ELR (cell line): ENCODE measurements at regions not wholly inside any gene's neighbourhood (a gene's known extent, or its start where the extent isn't known, plus 50 kb on each side); places are given as distances from the start of the nearest gene placed in this dataset.

Experiments
- DNase-seq: peaks from one replicate; pipeline ENCODE4 v3.0.0-alpha.2; 2015; ENCODE audit warnings: low read depth

DNA sequence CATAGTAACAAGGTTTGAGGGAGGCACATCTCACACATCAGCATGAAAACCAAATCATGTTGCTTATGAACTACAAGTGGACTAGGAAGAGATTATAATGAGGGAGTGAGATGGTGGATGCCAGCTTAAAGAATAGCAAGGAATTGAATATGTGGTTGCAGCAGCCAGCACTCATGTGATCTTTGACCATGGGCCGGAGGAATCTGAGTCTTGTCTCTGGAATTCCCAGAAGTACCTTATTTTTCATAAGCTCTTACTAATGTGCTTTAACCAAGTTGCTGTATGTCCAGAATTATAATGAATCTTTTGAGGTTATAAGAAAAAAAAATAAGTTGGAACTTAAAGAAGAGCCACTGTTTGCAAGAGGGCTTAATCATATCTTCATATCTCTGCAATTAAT, 97.0 kb downstream of the DISP1 start:
- peak; percentile 33 for DNase-seq

DNA sequence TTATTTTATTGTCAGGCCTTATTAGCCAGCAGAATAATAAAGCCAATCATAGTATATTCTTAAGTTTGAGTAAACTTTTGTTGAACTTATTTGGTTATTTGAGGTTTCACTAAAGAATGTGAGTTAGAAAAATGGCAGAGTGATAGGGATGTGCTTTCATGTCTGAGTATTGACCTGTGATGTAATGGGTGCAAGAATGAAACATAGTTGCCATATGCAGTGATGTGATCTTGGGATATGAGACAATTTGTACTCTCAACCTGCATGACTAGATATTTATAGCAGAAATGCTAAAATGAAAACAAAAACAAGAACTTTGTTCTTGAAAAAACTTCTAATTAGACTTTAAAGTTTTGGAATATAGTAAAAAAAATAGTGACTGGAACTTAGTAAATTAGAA, 97.9 kb downstream of the DISP1 start:
- DNase-seq: no peak

DNA sequence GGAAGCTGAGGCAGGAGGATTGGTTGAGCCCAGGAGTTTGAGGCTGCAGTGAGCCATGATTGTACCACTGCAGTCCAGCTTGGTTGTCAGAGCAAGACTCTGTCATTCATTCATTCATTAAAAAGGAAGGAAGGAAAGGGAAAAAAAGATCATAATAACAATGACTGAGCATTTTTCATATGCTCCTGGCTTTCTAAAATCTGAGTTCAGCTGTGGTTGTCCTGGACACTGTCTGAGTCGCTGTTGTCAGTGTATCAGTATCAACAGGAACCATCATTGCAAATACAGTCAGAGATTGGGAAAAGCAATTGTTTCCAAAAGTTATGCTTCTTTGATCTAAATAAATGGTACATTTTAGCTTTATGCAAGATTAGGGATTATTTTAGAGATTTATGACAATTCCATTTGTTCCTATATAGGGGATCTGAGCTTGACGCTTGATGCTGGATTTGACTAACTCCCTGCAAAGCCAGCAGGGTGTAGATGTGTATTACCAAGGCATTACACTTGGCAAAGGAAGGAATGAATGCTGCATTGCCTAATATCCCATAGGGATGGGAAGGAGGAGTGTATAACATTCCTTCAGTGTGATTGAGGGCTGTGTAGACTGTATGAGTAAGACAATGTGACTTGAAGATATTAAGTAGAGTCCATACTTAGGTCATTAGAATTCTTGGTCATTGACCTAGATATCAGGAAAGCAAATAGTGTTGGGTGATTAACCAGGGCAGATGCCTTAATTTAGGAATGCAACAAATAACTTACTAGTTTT, 100.2 kb downstream of the DISP1 start:
- DNase-seq: peak; percentile 56

DNA sequence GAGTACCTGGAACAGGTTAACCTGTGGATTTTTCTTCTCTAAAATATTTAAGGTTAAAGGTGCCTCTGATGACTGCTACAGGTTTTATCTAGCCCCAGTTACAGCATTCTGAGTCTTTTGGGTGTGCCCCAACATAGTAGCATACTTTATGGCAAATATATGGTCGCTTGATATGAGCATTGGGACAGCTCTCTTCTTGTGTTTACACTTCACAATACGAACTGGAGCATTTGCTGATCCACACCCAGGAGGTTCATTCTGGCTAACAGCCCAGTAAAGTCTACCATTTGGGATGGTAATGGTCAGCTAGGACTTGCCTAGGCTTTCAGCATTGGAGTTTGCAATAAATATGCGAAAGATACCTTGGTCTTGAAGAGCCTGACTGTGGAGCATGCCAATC, 101.3 kb downstream of the DISP1 start:
- no peak for DNase-seq

DNA sequence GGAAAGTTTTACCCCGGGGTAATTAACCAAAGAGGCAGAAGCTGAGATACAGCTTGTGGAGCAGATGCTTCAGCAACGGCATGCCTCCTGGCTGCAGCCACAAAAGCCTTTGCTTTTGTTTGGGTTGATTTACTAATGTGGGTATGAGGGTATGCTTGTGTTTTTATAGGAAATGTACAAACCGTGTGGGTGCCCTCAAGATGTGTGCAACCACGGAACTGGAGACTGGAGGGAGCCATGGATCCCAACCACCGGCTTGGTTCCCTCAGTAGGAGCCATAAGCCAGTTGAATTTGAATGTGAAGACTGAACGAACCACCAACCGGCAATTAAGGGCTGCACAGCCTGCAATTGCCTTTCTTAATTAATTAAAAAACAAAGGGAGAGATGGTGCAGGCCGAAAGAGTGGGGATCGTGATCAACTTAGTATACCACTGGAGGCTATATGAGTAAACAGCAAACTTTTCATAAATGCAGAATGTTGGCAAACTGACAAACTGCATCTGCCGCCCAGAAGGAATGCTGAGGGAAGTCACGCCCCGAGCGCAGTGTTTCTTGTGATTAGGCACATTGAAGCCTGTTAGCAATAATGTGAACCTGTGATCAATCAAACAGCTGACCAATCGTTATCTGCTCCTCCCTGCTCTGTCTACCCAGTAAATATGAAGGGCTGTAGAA, 104.1 kb downstream of the DISP1 start:
- peak; percentile 42 for DNase-seq

DNA sequence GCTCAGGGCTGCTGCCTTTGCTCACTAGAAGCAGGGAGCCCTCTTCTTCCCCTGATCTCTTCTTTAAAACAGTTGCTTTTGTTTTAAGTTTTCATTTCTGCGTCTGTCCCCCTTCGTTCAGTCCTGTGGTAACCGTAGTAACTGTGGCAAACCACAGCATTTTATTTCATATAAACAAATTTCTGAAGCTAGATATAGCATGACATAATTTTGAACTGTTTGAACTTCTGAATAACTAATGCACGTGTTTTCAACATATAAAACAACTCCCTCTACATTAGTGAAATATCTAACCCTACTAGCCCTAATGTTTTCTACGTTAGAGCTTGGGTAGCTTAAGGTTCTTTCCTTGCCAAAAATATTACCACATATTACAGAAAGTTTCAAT, 104.6 kb downstream of the DISP1 start:
- DNase-seq: peak; percentile 26

DNA sequence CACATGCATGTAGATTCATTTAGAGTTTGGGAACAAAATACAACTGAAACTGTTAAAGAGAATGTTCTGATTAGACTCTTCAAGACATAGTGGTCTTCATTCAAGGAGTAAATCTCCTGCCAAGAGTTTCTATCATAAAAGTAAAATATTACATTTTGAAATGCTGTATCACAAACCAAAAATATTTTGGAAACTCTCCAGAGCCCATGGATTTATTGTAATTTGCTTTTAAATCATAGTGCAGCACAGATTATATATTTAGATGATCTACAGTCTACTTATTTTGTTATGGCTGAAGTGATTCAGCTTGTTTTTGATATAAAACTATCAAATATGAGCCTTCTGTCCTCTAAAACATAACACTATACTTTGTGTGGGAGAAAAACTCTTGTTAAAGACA, 105.3 kb downstream of the DISP1 start:
- DNase-seq: no peak

DNA sequence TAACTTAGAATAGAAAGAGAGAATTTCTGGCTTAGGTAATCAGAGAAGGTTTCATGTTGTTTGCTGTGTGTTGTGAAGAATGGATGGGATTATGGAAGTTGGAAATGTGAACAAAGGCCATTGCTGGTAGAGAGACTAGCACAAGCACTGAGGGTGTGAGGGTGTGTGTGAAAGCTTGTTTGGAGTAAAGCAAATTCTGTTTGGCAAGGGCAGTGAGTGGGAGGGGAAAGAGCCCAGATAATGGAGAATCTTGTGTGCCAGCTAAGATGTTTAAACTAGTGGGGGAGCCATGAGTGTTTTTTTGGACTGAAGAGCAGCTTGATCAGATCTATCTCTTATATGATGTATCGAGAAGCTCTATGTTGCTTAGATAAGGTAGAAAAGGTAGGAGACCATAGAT, 107.1 kb downstream of the DISP1 start:
- DNase-seq: no peak

DNA sequence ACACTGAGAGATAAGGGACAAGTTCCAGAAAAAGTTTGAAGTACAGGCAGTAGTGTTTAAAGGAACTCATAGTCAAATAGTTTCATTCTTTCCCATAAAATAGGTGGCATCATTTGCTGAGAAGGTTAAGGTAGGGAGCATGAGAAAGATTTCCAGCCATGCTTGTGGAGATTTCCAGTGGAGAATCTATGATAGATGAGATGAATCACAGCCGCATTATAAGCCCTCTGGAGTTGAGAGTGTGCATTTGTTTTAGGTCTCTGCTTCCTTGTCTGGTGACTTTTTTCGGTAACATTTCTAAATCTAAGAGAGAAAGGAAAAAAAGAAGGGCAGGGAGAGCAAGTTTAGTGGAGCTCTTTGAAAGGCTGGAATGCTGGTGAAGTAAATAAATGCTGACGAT, 108.7 kb downstream of the DISP1 start:
- no peak for DNase-seq

DNA sequence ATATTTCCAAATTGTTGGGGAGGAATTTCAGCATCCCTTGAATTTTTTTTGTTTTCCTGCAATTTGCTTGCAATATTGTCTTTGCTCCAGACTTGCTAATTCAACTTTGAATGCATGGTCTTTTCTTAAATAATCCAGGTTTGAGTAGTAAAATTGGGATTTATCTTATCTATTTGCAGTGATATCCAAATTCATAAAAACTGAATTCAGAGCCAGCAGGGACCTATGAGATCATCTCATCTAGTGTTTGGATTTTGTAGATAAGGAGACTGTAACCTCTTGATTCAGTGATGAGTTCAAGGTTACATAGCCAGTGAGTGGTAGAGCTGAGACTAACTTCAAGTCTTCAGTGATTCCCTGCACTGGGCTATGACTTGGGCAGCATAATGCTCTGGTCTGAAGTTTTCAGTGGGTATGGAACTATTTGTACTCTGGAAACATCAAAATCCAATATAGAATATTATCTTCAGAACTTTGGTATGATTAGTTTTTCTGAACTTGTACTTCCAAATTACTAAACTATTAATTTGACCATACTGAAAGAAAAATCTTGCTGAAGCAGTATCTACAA, 109.4 kb downstream of the DISP1 start:
- no peak for DNase-seq

DNA sequence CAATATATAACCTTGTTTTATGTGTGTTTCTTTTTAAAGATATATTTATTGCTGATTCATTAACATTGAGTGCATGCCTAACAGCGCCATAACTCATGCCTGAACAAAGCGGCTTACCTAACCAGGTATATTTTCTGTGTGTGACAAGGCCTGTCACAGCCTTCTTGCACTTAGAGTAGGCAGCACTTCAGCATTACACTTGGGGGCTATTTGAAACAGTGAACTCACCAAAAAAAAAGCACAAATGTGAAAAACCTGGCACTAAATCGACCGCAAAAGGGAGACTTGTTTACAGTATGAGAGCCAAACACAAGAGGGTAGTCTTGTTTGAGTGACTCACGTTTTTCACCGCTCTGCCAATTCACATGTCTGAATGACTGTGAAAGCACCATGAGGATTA, 111.7 kb downstream of the DISP1 start:
- peak; percentile 75 for DNase-seq

DNA sequence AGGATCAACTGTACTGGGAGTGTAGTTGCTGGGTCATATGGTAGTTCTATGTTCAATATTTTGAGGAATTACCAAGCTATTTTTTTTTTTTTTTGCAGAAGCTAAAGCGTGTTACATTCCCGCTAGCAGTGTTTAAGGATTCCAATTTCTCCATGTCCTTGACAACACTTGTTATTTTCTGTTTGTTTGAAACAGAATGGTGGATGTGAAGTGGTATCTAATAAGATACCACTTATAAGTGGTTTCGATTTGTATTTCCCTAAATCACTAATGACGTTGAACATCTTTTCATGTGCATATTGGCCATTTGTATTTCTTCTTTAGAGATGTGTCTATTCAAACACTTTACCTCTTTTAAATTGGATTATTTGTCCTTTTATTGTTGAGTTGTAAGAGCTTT, 112.2 kb downstream of the DISP1 start:
- no peak for DNase-seq

DNA sequence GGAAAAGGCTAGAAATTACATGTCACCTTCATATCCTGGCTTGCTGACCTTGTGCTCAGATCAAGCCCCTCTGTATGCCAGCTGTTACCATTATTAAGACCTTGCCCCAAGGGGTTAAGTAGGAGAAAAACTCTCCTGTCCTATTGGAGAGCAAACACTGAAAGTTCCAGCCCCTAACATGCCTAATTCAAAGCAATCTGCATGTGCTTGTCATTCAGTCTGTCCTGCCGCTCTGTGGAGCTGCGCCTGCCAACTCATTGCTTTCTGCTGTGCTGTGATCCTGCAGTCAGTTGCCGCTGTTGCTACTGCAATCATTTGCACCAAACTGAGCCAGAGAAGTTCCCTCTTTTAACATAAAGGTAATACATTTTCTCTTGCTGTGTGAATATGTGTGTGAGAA, 113.4 kb downstream of the DISP1 start:
- peak; percentile 24 for DNase-seq

DNA sequence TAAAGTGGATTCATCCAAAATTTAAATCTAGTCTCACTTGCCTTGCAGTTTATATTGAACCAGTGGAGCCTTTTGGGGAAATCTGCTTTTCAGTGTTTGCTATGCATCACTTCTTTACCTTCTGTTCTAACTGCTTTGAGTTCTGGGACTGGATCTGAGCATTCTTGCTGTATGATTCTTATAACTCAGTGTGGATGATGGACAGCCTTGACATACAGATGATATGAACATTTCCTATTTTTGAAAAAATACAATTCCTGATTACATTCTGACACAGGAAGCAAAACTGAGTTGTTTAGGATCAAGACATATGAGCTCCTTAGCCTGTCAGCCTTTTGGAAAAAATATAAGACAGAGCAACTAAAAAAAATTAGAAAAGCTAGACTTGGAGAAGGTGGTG, 115.2 kb downstream of the DISP1 start:
- no peak for DNase-seq

DNA sequence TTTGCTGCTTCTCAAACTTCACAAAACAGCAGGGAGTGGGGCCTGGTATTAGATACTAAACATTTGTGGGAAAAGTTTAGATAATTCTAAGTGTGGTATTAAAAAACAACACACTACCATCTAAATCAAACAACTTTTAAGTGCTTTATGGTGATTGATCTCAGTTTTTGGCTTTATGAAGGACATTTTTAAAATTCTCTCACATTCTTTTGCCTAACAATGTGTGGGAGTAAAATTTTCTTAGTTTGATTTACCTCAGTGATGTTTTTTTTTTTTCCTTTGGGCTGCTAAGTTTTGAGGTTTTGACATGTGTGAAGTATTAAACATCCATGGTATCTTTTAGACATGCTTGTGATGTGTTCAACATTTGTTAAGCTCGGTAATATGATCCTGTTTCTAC, 116.2 kb downstream of the DISP1 start:
- DNase-seq: no peak

DNA sequence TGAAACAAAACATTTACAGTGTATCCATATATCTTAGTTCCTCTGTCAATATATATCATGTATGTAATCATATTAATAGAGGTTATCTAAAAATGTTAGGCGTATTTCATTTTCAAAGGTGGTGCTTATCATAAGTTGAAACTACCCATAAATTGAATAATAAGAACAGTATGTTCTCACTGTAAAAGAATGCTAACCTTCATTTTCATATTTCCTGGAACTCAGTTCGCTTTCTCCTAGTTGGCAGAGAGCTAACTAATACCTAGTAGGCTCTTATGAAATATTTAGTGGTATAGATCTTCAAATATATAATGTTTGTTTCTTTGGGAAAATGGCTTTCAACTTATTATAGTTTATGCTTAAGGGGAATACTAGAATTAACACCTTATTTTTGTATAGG, 118.4 kb downstream of the DISP1 start:
- no peak for DNase-seq

DNA sequence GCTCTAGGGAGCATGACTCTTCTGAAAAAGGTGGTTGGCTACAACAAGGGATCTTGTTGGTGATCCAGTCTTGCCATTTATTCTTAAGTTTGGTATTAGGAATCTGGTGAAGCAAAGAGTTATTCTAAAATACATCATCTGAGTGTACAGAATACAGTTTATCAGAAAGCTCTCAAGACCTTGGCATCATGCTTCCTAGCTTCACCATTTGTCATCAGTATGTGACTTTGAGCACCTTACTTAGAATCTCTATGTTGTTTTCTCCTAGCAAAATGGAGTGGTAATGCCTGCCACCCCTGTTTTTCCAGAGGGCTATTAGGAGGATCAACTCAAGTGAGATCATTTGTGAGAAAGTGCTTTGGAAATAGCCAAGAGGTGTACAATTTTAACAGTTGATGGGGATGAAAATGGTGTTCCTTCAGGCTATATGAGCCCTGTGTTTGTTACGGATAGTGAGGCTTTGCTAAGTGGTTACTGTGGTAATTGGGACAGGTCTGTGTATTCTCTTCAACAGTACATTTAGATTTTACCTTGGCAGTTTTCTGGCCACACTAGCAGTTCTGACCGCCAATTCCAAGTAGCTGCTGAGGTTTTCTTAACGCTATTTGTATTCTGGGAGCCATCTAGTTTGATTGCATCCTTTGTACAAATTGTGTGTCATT, 120.5 kb downstream of the DISP1 start:
- no peak for DNase-seq

DNA sequence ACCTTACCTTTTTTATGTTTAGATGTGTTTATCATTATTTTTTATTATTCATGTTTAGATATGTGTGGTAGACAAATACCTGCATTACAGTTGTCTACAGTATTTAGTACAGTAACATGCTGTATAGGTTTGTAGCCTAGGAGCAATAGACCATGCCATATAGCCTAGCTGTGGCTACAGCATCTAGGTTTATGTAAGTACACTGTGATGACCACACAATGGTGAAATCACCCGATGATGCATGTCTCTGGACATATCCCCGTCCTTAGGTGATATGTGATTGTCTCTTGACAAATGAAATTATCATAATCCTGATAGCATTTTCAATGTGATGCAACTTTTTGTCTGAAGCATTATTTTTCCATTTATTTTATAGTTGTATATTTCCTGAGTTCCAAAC, 121.2 kb downstream of the DISP1 start:
- DNase-seq: no peak

DNA sequence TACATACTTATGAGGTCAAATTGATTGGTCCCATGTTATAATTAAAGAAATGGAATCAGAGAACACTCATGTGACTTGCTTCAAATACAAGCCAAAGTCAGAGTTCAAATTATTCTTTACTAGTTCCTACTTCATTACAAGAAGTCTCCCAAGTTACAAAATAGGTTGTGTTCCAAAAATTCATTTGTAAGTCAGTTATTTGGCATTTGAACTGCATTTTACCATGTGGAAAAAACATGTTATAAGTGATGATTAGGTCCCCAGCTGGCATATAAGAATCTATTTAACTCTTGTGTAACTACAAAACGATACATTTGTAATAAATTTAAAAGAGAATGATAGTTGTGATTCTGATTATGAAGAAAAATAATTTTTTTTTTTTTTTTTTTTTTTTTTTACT, 124.1 kb downstream of the DISP1 start:
- DNase-seq: no peak

DNA sequence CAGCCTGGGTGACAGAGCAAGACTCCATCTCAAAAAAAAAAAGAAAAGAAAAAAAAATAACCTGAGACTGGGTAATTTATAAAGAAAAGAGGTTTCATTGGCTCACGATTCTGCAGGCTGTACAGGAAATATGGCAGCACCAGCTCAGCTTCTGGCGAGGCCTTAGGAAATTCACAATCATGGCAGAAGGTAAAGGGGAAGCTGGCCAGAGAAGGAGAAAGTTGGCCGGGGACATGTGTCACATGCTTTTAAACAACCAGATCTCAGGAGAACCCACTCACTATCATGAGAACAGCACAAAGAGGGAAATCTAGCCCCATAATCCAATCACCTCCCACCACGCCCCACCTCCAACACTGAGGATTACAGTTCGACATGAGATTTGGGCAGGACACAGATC, 125.3 kb downstream of the DISP1 start:
- DNase-seq: no peak

DNA sequence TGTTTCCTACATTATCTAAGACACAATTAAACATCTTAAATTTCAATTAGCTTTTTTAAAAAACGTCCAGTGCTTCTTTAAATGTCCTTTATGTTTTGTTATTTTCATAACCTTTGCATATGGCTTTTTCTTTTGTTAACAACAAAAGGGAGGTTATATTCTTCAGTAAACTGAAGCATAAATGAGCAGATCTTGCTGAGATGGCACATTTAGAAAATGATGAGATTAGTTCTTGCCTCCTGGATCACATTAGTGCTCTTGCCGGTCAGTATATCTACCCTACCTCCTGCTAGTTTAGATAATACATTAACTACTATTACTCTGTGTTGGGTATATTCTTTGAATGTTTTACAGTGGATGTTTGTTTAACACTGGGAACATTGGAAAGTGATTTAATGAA, 126.1 kb downstream of the DISP1 start:
- no peak for DNase-seq

DNA sequence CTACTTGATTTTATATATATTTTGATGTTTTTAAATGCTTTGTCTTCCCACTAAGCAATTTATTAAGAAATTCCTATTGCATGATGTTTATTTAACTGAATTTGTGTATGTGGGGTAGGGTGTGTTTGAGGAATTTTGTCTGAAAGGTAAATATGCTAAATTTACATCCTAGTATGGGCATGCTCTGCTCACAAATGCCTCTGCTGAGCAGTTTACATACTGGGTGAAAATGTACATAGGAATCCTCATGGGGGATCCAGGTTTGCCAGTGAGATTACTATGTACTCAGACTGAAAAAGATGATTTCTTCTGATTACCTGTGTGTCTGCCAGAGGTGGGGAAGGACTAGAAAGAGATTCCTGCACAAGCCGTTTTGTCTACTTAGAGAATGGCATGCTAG, 126.6 kb downstream of the DISP1 start:
- no peak for DNase-seq

DNA sequence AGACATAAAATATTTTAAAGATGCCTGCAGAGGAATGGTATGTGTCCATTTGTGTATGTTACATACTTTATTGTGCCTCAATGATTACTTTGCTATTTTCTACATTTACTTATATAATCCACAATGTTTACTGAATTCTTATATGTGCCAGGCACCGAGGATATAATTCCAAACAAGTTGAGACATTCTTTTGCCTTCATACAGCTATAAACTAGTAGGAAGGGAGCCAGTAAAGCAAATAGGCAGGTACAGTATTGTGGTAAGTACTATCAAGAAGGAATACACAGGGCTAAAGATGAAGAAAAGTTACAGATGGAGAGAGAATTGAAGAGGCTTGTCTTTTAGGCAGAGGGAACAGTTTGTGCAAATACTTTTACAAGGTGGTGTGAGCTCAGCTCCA, 131.6 kb downstream of the DISP1 start:
- no peak for DNase-seq
